NCI-H146 treated with DMSO at 0.1 percent for 48 hours (cell line): ENCODE measurements at regions not wholly inside any gene's neighbourhood (a gene's known extent, or its start where the extent isn't known, plus 50 kb on each side); places are given as distances from the start of the nearest gene placed in this dataset.

Source experiments
- DNase-seq: peaks from one replicate; lab custom pipeline; 2025; ENCODE audit not compliant: unreplicated experiment; lab: John Stamatoyannopoulos, UW

DNA sequence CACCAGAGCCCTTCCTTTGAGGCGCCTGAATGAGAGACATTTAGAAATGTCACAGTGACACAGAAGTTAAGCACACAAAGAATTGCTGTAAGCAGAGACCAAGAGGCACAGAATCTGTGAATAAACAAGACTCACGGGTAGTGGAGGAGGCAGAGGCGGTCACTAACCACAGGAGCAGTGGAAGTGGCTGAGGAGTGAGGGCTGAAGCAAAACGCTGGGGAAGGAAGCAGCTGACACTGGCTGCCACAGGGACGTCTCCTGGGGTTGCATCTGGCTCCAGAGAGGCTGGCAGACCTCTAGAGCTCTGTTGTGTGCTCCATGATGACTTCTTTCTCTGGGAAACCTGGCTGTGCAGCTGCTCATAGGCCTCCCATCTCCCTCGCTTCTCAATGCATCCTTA is 65.0 kb upstream of the SLC2A12 start:
- no peak for DNase-seq

GRCh38 chr6:134115715-134116074 is 63.3 kb upstream of the SLC2A12 start:
- DNase-seq: no peak

- DNase-seq: no peak
Observed at GRCh38 chr6:134114918-134115714, 62.7 kb upstream of the SLC2A12 start.

GRCh38 chr6:134114489-134114888 is 62.1 kb upstream of the SLC2A12 start:
- no peak for DNase-seq

GRCh38 chr6:134111726-134112125 is 59.3 kb upstream of the SLC2A12 start:
- DNase-seq: no peak

DNA sequence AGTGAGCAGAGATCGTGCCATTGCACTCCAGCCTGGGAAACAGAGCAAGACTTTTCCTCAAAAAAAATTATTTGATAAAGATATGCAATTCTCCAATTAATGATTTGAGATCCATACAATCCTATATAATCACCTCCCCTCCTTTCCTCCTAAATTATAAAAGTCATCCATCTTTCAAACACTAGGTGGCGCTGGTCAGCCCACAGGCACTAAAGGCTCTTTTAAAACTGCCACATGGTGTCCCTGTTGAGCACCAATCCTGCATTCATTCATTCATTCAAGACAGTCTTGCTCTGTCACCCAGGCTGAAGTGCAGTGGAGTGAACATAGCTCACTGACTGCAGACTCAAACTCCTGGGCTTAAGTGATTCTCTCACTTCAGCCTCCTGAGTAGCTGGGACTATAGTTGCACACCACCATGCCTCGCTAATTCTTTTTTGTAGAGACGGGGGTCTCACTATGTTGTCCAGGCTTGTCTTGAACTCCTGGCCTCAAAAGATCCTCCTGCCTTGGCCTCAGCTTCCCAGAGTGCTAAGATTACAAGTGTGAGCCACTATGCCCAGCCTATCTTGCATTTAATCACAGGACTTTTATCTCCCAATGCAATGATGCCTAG is 58.7 kb upstream of the SLC2A12 start:
- peak; percentile 47 for DNase-seq

GRCh38 chr6:134106702-134107101 is 54.3 kb upstream of the SLC2A12 start:
- no peak for DNase-seq

DNA sequence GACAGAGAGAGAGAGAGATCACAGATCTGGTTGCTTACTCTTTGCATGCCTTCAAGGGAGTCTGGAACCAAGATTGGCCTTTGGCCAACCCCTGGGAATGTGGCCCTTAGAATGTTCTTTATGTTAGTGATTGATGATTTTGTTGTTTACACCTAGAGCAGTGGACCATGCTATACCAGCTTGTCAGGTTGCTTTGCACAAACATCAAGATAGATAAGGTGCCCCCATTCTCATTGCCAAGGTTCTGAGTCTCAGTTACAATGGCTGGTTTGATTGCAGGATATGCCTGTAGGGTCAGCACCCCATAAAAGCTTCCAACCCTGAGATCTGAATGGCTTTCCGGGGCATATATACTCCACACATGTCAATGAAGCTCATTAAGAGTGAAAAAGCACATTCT is 53.5 kb upstream of the SLC2A12 start:
- DNase-seq: no peak

DNA sequence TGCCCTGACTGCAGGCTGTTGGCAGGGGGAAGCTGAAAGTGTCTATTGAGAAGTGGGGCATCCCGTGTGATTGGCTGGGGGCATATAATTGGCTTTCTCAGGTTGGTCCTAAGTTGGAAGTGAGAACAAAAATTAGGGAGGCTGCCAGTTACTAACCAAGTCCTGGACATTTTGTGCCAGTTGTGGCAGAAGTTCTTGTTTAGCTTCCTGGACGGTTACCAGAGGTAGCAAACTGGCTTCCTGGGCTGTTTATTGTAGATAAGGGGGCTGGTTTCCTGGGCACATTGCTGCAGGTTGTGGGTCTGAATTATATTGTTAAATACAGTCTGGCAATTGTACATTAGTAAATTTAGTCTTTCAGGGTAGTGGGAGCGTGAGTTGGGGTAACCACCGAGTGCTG is 50.6 kb upstream of the SLC2A12 start:
- DNase-seq: no peak
